Muscle of arm (tissue), 1 donor: ENCODE measurements at regions not wholly inside any gene's neighbourhood (a gene's known extent, or its start where the extent isn't known, plus 50 kb on each side); places are given as distances from the start of the nearest gene placed in this dataset.
"Not testable (repeated sequence)": the region's sequence is repeated elsewhere in the genome, so short reads cannot be mapped to it uniquely, and the experiment has no call there.

Experiments
- DNase-seq: peaks from one replicate; pipeline ENCODE4 v3.0.0-alpha.2; 2013

- DNase-seq = not testable (repeated sequence)
These were observed 684.4 kb upstream of the GOLIM4 start for GRCh38 chr3:168779970-168780645.

- no peak for DNase-seq
These were observed 658.0 kb upstream of the GOLIM4 start for GRCh38 chr3:168753724-168754123.

- no peak for DNase-seq
These were observed 656.6 kb upstream of the GOLIM4 start for GRCh38 chr3:168752339-168752738.

- DNase-seq = no peak
These were observed 652.0 kb upstream of the GOLIM4 start for GRCh38 chr3:168747697-168748096.

- DNase-seq = no peak
These were observed 643.0 kb upstream of the GOLIM4 start for GRCh38 chr3:168738527-168739325.

DNA sequence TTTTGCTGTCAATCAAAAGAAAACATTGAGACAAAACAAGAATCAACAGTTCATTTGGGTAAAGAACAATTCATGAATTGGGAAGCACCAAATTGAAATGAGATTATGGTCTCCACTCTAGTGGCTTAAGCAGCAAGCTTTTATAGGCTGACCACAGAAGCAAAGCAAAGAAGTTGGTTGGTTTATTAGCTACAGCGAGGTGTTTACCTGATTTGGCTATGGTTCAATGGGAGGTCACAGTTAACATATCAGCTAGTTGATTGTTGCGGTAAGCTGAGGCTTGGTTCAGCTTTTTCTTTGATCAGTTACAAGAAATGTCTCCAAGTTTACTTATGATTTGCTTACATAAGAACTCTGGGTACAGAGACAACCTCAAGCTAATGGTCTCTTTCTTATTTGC is 640.5 kb upstream of the GOLIM4 start:
- no peak for DNase-seq

DNA sequence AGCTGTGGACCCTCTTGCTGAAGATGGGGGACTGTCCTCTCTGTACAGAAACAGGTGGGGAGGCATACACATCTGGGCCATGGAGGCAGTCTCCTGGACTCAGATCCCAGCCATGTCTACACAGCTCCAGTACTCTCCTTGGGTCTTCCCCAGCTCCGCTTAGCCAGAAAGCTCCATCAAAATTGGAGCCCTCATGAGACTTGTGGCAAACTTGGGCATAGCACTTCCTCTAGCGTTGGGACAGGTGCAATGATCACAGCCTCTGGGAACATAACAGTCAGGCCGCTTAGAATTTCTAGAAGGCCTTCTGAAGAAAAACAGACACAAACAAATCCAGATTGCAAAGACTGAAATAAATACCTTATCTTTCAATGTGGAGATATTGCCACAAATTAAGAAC is 634.3 kb upstream of the GOLIM4 start:
- DNase-seq = no peak

- no peak for DNase-seq
These were observed 626.4 kb upstream of the GOLIM4 start for GRCh38 chr3:168722091-168722490.

- no peak for DNase-seq
These were observed 619.0 kb upstream of the GOLIM4 start for GRCh38 chr3:168714609-168715240.

DNA sequence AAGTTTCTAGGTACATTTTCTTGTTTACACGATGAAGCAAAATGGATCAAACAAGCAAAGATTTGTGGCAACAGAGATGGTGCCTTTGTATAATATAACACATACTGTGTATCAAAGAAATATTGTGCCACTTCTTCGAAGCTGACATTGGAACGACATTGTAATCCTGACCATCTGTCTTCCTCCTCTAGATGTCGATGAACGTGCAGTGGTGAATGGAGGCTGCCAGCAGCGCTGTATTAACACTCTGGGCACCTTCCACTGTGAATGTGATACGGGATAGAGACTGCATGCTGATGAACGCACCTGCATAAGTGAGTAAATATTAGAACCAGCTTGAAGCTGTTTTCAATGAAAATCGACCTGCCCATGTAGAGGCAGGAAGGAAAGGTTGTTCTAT is 613.3 kb upstream of the GOLIM4 start:
- DNase-seq = no peak

DNA sequence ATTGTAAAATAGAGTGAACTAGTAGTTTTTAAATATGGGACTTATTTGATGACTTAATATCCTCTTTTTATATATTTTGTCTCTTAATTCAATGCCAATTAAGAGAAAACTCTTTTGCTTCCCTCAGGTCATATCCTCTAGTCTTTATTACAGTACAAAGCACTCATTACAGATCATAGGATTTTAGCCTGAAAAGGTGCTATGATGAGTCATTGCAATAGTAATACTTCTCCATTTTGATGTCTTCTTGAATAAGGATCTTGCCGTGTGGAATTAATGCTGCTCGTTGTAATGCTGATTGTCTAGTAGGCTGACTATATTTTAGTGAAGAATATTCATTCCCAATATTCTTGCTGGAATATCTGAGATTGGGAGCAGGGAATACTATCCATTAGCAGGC is 612.2 kb upstream of the GOLIM4 start:
- DNase-seq = no peak

DNA sequence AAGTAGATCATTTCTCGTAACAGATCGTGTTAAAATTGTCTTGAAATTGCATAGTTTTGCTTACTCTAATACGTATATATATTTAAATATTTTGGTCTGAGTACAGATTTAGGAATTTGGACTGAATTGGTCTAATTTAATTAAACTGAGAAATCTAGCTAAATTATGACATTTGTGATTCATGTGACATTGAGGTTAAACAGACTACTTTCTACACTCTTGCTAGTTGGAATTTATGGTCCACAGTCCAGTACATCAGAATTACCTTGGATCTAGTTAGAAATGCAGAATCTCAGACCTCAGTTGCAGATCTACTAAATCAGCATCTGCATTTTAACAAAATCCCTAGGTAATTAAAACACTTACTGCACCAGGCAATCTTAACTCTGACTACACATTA is 609.7 kb upstream of the GOLIM4 start:
- no peak for DNase-seq

DNA sequence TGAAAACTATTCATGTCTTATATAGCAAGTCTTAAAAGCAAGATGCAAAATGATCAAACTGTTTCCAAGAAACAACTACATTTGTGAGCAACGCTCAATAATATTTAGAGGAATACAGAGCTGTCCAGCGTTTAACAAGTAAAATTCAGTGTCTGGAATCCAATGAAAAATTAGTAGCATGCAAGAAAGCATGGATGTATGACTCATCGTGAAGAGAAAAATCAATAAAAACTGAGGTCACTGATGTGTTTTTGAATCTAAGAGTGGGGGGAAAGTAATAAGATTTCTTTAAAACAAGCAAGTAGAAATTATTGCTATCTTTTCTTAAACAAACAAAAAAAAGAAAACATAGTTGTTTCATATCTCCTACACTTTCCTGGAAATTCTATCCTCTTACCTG is 600.3 kb upstream of the GOLIM4 start:
- no peak for DNase-seq

GRCh38 chr3:168693870-168694269 is 598.1 kb upstream of the GOLIM4 start:
- no peak for DNase-seq

- DNase-seq = no peak
These were observed 592.5 kb upstream of the GOLIM4 start for GRCh38 chr3:168688267-168688666.

GRCh38 chr3:168684519-168684918 is 588.8 kb upstream of the GOLIM4 start:
- no peak for DNase-seq

GRCh38 chr3:168678730-168679129 is 583.0 kb upstream of the GOLIM4 start:
- no peak for DNase-seq

DNA sequence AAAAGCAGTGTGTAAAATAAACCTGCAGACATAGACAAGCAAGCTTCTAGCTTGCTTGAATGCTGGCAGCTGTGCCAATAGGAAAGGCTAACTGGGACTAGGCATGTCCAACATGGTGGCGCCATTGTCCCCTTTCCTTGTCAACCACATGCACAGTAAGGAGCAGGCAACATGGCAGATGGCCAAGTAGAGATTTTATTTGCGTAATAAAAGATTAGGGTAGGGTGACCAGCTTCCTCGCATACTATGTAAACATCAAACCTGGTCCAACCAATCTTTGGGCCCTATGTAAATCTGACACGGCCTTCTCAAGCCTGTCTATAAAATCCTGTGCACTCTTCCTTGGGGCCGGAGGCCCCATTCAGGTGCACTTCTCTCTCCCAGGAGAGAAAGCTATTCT is 575.4 kb upstream of the GOLIM4 start:
- DNase-seq = no peak

DNA sequence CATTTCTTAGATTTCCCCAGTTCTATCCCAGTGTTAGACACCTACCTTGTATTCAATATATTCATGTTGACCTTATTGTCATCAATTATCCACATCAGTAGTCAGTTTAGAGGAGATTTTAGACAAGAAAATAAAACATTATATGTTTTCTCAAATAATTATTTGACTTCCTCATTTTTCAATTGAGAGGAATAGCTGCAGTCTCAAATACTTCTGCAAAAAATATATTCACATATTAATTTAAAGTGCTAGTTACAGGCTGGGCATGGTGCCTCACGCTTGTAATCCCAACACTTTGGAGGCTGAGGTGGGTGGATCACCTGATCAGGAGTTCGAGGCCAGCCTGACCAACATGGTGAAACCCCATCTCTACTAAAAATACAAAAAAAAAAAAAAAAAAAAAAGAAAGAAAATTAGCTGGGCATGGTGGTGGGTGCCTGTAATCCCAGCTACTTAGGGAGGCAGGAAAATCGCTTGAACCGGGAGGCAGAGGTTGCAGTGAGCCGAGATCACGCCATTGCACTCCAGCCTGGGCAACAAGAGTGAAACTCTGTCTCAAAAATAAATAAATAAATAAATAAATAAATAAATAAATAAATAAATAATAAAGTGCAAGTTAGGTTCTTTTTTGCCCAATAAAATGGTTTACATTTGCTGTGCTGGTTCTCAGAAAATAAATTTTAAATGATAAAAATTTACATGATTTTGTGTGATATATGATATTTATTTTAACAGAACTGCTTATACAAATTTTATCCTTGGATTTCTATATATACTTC is 565.3 kb upstream of the GOLIM4 start:
- DNase-seq = not testable (repeated sequence)

DNA sequence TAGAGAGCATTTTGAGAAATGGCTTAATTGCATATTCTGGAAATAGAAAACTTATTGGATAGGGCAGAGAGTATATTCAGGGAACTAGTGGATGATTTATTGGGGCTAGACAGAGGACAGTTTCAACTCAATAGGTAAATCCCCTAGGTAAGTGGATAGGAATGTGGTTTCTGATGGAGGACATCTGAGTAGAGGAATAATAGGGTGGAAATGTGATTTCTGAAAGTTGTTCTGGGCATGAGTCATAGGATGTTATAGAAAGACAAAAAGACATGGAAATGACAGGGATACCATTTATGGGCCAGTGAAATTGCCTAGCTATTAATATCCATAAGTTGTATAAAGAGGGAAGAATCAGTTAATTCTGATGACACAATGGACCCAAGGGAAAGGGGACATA is 563.3 kb upstream of the GOLIM4 start:
- no peak for DNase-seq

DNA sequence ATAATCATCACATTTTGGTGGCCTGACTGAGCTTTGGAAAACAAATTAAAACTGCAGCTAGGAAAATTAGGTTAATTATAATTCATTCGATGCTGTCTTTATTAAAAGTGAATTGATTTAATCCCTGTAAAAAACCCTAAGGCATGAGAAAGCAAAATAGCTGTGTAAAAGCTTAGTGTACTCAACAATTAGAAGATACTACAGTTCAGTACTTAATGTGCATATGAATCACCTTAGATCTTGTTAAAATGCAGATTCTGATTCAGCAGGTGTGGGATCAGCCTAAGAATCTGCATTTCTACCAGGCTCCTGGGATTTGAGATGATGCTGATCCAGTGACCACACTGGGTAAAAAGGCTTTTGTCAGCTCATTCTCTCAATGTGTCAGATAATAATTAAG is 559.9 kb upstream of the GOLIM4 start:
- no peak for DNase-seq

DNA sequence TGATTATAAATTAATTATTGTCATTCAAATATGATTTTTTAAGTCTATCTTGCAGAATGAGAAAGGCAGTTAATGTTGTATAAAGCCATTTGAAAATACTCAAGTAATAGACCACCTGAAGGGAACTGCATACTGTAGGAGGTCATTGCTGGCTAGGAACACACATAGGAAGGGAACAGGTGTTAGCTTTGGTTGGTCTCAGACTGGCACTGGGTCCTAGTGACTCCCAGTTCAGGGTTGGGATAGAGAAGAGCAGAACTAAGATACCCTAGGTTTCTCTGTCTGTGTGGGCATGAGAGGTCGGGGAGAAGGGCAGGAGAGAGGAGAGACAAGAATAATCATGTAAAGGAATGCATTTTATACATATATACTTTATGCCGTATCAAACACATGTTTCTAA is 559.0 kb upstream of the GOLIM4 start:
- DNase-seq = no peak
